CD4-positive, alpha-beta T cell treated with Interferon alpha-2 for 1 hour (primary cell): ENCODE measurements at regions not wholly inside any gene's neighbourhood (a gene's known extent, or its start where the extent isn't known, plus 50 kb on each side); places are given as distances from the start of the nearest gene placed in this dataset.
"Not testable (repeated sequence)": the region's sequence is repeated elsewhere in the genome, so short reads cannot be mapped to it uniquely, and the experiment has no call there.

Source experiments
- DNase-seq, 2 donors: peaks; one replicate each; pipeline ENCODE4 v3.0.0-alpha.2; 2020 to 2022

DNA sequence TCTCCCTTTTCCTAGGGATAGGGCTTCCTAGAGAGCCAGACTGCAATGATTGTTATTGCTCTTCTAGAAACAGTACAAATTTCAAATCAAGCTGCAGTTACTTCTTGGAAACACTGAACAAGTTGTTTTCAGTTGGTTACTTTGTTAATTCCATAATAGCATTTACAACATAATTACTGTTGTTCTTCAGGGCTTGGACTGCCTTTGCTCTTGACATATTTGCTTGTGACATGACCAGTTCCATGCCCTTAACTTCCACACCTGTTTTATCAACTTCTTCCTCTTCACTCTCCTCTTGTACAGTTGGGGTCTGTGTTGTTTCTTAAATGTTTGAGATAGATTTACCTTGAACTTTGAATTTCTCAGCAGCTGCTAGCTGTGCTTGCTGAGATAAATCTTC is 104.4 kb downstream of the SEC23IP start:
- DNase-seq = no peak

DNA sequence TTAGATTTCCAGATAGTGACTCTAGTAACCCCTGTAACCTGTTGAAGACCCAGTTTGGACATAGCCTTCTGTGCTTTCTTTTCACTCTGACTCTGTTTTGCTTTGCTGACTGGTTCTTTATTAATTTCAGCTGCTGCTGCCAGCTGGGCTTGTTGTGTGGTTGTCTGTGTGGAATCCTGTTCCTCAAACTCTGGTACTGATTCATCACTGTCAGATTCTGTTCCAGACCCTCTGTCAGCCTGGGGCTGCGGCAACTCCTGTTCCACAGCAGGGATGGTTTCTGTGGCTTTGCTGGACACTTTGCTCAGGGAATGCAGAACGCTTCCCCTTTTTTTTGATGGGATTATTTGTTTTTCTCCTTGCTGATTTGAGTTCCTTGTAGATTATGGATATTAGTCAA is 104.9 kb downstream of the SEC23IP start:
- DNase-seq = no peak

DNA sequence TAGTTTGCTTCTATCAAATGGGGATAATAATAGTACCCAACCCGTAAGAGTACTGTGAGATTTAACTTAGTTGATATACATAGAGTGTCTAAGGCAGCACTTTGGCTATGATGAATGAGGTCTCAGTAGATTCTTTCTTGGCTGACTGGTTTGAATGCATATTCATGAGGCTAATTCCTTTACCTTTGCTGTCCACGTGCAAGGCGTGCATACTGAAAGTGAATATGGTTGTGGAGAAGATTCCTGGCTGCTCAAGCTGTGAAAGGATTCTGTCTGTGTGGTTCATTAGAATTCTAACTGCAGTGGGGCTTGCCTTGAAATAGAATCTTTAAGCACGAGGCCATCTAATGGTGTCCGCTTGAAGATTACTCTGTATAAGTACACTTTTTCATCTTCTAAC is 110.3 kb downstream of the SEC23IP start:
- no peak for DNase-seq

DNA sequence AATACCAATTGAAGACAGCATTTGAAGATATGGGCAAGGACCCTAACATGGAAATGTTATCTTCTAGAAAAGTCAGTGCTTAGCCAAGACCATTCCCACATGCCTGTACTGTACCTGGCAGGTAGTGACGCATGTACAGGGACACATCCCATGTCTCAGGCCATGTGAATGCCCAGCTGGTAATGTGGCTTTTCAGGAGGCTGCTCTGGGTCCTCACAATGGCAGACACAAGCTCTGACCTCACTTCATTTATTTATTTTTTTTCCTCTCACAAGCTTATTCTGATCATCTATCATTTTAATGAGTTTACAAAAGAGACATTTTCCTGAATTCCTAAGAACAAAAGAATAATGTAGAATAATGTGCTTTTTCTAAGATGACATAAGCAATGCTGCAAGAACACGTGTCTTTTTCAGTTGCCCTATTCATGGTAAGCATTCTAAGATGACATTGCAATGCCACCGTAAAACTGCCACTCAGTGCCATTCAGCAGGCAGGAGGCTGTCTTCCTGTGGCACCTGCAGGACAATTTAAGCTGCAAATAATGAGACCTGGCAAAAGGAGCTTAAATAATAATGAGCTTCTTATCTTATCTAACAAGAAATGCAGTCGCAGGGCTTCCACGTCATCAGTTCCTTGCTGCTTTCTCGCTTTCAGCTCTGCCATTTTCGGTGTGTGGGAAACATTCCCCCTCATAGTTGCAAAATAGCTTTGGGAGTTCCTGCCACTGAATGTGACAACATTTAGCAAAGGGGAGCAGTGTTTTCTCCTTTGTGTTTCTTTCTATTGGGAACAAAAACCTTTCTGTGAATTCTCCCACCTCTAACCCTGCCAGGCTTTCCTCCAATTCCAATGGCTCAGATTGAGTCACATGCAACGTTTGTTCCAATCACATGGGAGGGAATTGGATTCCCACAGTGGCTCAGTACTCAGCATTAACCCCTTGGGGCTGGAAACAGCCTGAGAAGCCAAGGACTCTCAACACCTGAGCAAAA is 113.0 kb downstream of the SEC23IP start:
- no peak for DNase-seq

DNA sequence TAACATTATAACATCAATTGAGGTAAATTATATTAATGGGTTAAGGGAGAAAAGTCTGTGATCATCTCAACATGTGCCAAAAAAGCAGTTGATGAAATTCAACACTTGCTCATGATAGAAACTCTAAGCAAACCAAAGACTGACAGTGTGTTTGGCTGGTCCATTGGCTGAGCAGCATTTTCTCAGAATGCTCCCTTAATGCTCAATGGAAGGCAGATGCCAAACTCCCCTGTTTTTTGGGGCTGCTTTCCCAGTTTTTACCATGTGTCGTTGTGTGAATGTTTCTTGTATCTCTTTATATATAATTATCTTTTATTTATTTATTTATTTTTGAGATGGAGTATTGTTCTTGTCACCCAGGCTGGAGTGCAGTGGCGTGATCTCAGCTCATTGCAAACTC is 114.7 kb downstream of the SEC23IP start:
- DNase-seq = no peak

DNA sequence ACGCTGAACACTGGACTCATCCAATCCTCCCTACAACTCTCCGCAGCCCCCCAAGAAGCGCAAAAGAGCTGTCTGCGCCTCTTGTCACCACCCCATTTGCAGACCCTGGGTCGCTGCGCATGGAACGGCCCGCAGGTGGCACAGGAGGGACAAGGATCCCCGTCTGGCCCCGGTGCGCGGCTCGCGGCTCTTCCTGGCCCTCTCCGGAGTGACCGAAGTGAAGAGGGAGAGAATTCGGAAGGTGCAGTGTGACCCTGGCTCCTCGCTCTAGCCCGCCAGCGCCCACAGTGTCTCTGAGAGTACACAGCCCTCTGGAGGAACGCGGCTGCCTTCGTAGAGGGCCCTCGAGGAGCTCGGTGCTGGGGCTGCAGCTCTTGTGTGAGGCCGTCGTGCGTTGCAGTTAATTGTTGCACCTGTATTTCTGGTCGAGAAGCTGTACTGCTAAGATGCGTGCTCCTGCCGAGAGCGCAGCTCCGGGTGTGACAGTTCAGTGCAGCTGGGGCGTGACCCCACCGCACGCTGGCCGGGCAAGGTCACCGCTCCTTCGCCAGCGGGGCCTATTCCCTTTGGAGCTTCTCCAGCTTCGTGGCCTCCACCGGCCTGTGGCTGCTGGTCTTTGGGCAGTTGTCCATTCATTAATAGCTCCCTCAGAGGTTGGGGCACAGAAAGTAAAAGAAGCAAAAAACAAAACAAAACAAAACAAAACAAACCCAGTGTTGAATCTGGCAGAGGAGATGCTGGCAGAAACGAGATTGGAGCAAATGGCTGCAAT is 119.0 kb downstream of the SEC23IP start:
- no peak for DNase-seq

DNA sequence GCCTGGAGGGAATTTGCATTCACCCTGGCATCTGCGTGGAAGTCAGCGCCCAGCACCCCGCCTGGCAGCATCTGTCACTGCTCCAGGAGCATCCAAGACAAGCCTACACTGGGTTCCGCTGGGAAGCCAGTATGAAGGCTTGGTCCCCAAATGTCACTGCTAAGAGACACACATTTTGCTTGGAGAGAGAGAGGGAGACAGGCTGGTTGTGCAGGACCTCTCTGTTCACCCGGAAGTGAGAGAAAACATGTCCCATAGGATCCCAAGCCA is 119.5 kb downstream of the SEC23IP start:
- no peak for DNase-seq

DNA sequence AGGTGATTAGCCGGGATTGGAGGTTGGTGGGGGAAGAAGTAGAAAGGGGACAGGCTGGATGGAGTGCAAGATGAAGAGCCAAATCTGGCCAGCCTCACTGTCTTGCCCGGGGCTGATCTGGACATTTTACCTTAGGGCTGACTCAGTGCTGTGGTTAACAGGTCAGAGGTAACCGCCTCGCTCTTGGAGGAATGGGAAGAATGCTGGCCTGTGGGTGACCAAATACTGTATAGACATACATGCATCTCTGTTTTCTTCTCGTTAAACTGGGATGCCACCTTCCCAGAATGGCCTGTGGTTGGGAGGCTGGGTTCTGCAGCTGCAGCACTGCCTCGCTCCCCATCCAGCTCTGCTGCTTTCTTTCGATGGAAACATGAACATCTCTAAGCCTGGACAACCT is 120.0 kb downstream of the SEC23IP start:
- no peak for DNase-seq

DNA sequence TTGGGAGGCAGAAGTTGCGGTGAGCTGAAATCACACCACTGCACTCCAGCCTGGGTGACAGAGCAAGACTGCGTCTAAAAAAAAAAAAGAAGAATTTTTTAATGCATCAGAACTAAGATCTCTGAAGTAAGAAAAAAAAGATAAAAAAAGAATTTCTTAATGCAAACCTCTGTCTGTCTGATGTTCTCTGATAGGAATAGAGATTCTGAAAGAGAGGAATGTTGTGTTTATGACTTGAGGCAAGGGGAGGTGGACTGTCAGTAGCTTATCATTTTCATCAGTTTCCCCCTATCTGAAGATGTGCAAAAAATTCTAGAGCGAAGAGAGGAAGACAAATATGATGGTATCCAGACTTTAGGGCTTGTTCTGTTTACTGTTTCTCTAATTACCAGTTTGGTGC is 121.5 kb downstream of the SEC23IP start:
- no peak for DNase-seq

DNA sequence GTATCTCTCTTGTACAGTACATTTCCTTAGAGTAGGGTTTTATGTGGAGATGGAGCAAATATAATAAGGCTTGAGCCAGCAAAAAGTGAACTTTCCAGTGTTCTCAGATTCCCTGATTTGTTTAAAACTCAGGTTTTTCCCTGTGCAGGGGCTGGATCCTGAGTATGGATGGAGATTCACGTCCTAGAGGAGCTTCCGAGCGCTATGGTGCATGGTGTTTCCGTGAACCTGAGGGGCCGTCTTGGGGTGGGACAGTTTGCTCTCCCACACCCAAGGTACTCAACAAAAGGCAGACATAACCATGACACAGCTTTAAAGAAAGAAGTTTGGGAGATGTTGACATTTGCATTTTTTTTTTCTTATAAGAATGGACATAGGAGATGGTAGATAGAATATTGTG is 122.5 kb downstream of the SEC23IP start:
- no peak for DNase-seq

DNA sequence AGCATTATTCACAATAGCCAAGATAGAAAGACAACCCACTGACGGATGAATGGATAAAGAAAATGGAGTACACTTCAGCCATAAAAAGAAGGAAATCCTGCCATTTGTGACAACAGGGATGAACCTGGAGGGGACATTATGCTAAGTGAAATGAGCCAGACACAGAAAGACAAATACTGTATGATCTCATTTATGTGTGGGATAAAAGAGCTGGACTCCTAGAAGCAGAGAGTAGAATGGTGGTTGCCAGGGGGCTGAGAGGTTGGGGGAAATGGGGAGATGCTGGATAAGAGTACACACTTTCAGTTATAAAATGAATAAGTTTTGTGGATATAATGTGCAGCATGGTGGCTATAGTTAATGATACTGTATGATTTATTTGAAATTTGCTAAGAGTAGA is 124.4 kb downstream of the SEC23IP start:
- DNase-seq = no peak

DNA sequence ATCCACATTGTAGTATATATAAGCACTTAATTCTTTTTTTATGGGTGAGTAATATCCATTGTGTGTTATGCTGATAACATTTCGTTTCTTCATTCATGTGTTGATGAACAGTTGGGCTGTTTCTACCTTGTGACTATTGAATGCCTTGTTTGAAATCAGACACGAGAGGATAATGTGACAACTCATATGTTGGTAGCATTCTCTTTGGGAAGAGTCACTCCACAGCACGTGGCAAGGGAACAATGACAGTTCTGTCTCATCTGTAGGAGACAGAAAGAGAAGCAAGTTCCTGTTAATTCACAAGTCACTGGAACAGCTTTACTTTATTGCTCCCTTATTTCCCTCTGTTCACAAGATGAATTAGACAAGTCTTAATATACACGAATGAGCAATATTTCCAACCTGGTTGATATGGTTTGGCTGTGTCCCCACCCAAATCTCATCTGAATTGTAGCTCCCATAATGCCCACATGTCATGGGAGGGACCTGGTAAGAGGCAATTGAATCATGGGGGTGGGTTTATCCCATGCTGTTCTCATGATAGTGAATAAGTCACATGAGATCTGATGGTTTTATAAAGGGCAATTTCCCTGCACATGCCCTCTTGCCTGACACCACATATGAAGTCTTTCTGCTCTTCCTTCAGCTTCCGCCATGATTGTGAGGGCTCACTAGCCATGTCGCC is 125.3 kb downstream of the SEC23IP start:
- DNase-seq = no peak

DNA sequence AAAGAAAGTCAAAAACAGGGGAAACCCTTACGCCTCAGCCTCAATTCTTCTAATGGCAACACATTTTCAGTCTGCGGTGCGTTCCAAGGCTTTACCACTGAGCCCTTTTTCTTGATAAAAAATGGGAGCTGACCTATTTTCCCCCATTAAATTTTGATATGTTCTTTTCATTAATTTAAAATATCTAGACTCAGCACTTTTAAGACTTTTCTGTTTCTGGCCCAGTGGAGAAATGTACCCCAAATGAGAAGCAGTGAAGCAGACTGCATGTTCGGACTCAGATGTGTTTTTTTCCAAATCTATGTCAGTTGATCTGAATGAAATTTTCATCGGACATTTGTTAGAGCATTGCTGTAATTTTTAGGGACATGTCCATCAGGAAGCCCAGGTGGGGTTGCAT is 126.2 kb downstream of the SEC23IP start:
- no peak for DNase-seq

DNA sequence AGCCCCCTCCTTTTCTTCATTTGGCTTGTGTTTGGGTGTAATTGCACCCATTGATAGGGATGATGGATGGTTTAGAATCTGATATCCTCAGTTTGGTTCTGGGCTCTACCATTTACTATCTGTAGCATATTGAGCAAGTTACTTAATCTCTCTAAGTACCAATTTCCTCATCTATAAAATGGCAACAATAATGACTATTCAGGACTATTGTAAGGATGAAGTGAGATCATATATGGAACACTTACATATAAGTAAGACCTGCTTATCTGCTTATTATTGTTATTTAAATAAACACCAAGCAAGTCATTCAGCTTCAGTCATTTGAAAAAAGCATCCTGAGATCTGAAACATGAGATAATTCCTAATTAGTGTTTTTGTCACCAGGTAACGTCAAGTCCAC is 127.0 kb downstream of the SEC23IP start:
- DNase-seq = no peak

DNA sequence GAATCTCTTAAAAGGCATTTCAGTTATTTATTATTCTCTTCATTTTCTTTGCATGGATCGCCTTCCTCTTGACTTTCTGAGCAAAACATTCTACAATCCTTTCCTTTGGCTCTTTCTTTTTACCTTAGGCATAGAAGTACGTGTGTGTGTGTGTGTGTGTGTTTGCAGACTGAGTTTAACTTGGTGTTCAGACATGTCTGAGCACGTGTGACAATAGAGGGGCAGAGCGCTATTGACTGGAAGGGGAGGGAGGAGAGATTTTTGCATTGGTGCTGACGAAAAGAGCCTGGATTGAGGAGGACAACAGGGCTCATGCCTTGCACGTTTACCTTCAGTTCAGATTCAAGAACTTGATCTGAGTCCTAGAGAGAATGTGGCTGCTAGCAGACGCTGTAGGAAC is 129.8 kb downstream of the SEC23IP start:
- DNase-seq = no peak

DNA sequence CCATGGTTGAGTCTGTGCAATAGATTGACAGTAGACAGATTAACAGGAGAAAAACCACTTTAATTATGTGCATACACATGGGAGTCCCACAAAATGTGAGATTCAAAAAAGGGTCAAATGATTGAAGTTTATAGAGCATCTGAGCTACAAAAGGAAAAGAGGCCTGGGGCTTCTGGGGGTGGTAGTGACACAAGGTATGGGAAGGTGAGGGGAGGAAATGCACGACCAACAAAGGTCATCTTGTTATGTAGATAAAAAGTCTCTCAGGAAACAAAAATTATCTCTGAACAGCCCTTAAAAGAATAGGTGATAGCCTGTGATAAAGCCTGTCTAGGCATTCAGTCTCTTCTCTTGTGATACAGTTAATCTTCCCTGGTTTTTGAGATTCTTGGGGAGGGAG is 141.7 kb downstream of the SEC23IP start:
- DNase-seq = no peak

DNA sequence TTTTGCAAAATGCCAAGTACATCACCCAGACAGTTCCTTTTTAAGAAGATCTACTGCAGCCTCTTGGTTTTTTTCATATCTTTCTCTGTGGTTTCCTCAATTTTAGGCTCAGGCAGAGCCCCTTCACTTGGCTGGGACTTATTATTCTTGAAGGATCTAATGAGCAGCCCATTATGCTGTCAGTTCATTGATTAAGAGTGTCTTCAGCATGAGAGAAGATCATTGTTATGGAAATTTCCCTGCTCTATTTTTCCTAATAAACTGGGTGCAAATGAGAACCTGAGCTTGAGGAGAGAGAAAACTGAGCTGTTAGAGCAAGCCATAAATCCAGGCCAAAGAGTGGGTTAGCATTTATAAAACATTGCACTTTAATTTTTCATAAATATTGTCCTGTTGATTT is 146.5 kb downstream of the SEC23IP start:
- DNase-seq = no peak

DNA sequence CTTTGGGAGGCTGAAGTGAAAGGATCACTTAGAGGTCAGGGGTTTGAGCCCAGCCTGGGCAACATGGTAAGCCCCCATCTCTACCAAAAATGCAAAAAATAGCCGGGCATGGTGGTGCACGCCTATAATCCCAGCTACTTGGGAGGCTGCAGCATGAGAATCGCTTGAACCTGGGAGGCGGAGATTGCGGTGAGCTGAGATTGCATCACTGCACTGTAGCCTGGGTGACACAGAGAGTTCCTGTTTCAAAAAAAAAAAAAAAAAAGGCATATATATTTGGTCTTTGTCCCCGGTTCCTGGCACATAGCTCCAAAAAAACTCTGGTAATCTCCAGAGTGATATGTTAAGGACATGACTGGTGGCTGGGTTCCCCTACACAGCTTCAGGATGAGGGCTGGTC is 147.3 kb downstream of the SEC23IP start:
- DNase-seq = no peak

DNA sequence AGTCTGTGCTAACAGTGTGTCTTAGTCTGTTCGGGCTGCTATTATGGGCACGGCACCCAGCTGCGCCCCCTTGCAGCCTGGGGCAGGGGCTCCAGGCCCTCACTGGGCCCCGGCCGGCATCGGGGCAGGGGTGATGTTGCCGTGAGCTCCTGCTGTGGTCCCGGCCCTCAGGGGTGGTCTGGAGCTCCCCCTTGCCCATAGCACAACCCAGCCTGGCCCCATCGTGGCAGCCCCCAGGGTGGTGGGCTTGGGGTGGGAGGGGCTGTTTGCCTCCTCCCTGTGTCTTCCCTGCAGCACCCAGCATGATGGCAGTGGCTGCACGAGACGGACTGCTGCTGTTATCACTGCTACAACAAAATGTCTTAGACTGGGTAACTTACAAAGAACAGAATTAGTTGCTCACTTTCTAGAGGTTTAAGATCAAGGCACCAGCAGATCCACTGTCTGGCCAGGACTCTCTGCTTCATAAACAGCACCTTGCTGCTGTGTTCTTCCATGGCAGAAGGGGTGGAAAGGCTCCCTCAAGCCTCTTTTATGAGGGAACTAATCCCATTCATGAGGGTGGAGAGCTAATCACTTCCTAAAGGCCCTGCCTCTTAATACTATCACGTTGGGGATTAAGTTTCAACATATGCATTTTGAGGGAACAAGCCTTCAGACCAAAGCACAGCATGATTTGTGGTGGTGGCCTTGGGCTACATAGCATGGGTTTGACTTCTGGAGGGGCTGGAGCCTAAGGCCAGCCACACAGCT is 149.5 kb downstream of the SEC23IP start:
- DNase-seq = no peak

DNA sequence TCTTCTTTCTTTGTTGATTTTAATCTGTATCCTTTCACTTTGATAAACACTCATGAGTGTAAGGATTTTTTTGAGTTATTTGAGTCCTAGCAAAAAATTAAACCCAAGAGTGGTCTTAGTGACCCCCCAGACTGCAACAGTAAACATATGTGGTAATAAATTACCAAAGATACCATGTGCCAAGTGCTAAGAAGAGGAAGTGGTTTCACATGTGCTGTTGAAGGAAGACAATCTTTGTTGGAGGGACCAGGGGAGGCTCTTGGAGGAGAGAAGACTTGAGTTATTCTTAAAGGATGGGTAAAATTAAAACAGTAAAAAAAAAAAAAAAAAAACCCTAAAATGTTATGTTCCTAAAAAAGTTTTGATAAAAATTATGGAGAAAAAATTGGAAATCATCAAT is 150.2 kb downstream of the SEC23IP start:
- no peak for DNase-seq

DNA sequence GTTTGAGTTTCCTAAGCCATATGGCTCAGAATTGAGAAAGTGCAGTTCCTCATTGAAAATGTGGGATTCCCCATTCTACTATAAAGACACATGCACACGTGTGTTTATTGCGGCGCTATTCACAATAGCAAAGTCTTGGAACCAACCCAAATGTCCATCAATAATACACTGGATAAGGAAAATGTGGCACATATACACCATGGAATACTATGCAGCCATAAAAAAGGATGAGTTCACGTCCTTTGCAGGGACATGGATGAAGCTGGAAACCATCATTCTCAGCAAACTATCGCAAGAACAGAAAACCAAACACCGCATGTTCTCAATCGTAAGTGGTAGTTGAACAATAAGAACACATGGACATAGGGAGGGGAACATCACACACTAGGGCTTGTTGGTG is 154.8 kb downstream of the SEC23IP start:
- DNase-seq = not testable (repeated sequence)

DNA sequence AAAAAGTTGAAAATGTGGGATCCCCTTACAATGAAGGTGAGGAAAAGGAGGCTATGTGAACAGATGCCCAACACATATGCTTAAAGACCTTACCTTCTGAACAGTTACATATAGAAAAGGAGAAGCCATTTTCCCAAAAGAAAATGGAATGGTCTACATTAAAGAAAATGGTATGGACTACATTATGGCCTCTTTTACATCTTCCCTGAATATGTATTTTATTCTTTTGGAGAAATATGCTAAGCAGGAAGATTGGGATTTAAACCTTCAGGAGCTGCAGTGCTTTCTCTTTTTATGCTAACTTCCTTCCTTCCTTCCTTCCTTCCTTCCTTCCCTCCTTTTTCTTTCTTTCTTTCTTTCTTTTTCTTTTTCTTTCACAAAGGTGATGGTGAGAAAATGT is 155.4 kb downstream of the SEC23IP start:
- no peak for DNase-seq

DNA sequence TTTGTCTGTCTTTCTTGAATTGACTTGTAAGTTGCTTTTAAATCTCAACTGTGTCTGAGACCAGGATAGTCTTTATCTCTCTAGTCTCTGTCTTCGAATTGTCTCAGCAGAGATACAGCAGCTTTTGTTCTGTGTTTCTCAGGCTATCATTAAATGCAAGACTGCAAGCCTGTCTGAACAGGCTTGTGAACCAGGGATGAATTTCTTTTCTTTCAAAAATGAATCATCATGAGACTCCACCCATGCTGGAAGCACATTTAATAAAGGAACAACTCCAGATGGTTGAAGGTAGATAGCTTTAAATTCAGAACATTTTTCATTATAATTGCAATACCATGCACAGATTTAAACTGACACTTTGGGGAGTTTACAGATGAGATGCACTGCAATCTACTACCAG is 155.9 kb downstream of the SEC23IP start:
- no peak for DNase-seq
